Osteocyte (in vitro differentiated cells): ENCODE measurements at regions not wholly inside any gene's neighbourhood (a gene's known extent, or its start where the extent isn't known, plus 50 kb on each side); places are given as distances from the start of the nearest gene placed in this dataset.

ENCODE experiments used
- DNase-seq: peaks from one replicate; pipeline ENCODE4 v3.0.0; 2021; ENCODE audit warnings: mixed read lengths; ENCODE audit not compliant: unreplicated experiment; ENCODE audit errors: extremely low spot score
- H3K27ac Mint-ChIP-seq: one replicate; pipeline ENCODE4 v1.8.0; 2021; ENCODE audit warnings: mild to moderate bottlenecking, mixed read lengths; ENCODE audit not compliant: unreplicated experiment
- H3K27me3 Mint-ChIP-seq: one replicate; pipeline ENCODE4 v1.8.0; 2021; ENCODE audit warnings: mixed read lengths; ENCODE audit not compliant: unreplicated experiment
- H3K36me3 Mint-ChIP-seq: one replicate; pipeline ENCODE4 v1.8.0; 2021; ENCODE audit warnings: mixed read lengths; ENCODE audit not compliant: unreplicated experiment
- H3K4me1 Mint-ChIP-seq: one replicate; pipeline ENCODE4 v1.8.0; 2021; ENCODE audit warnings: mixed read lengths; ENCODE audit not compliant: unreplicated experiment
- H3K4me3 Mint-ChIP-seq: one replicate; pipeline ENCODE4 v1.8.0; 2021; ENCODE audit warnings: mild to moderate bottlenecking, moderate library complexity, mixed read lengths; ENCODE audit not compliant: unreplicated experiment
- H3K9me3 Mint-ChIP-seq: one replicate; pipeline ENCODE4 v1.8.0; 2021; ENCODE audit warnings: mixed read lengths; ENCODE audit not compliant: unreplicated experiment
- TF ChIP-seq, protein P1 (sequence below): fragments of 200-600 bp; sonication (generic); IDR thresholded peaks from 2 replicates; pipeline ENCODE4 v1.5.0; 2021; ENCODE audit warnings: antibody characterized with exemption, mild to moderate bottlenecking, moderate library complexity

DNA sequence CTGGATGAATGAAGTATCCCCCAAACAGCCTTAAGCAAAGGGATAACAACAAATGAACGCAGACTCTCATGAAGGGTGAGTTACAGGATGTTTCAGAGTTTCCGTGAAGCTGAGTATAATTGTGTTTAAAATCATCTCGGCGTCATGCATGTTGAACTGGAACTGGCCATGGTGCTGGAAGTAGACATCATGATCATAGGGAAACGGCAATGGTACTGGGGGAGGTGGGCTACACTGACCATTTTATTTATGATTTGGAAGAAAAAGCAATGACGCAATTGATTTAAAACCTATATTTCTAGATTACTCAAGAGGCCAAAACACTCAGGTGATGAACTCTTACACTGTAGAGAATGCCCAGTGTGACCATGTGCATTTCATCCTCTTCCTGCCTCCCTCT, 387.9 kb upstream of the MYT1L start:
- H3K4me3 Mint-ChIP-seq, result no peak overlapping the region
- no peaks in the 10 kb centered on the region for H3K4me1 Mint-ChIP-seq
- H3K36me3 Mint-ChIP-seq, result no peaks in the 10 kb centered on the region
- TF ChIP-seq, protein P1, sequence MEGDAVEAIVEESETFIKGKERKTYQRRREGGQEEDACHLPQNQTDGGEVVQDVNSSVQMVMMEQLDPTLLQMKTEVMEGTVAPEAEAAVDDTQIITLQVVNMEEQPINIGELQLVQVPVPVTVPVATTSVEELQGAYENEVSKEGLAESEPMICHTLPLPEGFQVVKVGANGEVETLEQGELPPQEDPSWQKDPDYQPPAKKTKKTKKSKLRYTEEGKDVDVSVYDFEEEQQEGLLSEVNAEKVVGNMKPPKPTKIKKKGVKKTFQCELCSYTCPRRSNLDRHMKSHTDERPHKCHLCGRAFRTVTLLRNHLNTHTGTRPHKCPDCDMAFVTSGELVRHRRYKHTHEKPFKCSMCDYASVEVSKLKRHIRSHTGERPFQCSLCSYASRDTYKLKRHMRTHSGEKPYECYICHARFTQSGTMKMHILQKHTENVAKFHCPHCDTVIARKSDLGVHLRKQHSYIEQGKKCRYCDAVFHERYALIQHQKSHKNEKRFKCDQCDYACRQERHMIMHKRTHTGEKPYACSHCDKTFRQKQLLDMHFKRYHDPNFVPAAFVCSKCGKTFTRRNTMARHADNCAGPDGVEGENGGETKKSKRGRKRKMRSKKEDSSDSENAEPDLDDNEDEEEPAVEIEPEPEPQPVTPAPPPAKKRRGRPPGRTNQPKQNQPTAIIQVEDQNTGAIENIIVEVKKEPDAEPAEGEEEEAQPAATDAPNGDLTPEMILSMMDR, result no peak
- H3K9me3 Mint-ChIP-seq, result peaks cover 18% of the 10 kb centered on the region
- DNase-seq, result no peak
- no peak overlapping the region for H3K27ac Mint-ChIP-seq
- H3K27me3 Mint-ChIP-seq, result no peaks in the 10 kb centered on the region

- Mint-ChIP-seq H3K9me3 (peaks cover 28% of the 10 kb centered on the region), H3K36me3 (no peaks in the 10 kb centered on the region), H3K27me3 (no peaks in the 10 kb centered on the region), H3K27ac (no peak overlapping the region), H3K4me1 (no peaks in the 10 kb centered on the region), H3K4me3 (no peak overlapping the region)
- TF ChIP-seq, protein P1, result no peak
- DNase-seq, result no peak
Observed at GRCh38 chr2:2717406-2717805, 386.3 kb upstream of the MYT1L start.

DNA sequence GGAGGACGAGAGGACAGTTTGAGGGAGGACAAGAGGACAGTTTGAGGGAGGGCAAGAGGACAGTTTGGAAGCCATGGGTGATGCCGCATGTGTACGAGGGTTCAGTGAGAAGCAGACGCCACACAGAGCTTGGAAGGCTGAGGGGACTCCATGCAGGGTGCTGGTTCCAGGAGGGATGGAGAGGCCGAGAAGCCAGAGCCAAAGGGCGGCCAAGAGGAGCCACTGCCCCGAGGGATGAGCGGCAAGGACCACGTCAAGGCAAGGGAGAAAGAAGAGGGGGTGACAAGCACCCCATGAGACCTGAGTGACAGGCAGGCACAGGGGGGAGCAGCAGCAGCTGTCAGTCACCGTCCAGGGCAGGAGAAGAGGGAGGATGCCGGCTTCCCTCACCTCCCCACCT, 385.7 kb upstream of the MYT1L start:
- Mint-ChIP-seq H3K9me3 (peaks cover 33% of the 10 kb centered on the region), H3K4me1 (no peaks in the 10 kb centered on the region), H3K4me3 (no peak overlapping the region), H3K36me3 (no peaks in the 10 kb centered on the region), H3K27me3 (no peaks in the 10 kb centered on the region), H3K27ac (no peak overlapping the region)
- TF ChIP-seq, protein P1, result no peak
- DNase-seq, result no peak

GRCh38 chr2:2715036-2715818, 384.2 kb upstream of the MYT1L start:
- H3K4me1 Mint-ChIP-seq, result no peaks in the 10 kb centered on the region
- no peaks in the 10 kb centered on the region for H3K36me3 Mint-ChIP-seq
- H3K9me3 Mint-ChIP-seq, result peaks cover 37% of the 10 kb centered on the region
- no peak for DNase-seq
- no peak overlapping the region for H3K4me3 Mint-ChIP-seq
- TF ChIP-seq, protein P1, result no peak
- no peaks in the 10 kb centered on the region for H3K27me3 Mint-ChIP-seq
- no peak overlapping the region for H3K27ac Mint-ChIP-seq

GRCh38 chr2:2714408-2714807, 383.3 kb upstream of the MYT1L start:
- Mint-ChIP-seq H3K9me3 (peaks cover 31% of the 10 kb centered on the region), H3K4me1 (no peaks in the 10 kb centered on the region), H3K4me3 (no peak overlapping the region), H3K27ac (no peak overlapping the region), H3K36me3 (no peaks in the 10 kb centered on the region), H3K27me3 (no peaks in the 10 kb centered on the region)
- TF ChIP-seq, protein P1, result no peak
- DNase-seq, result no peak
